PC-3 (cell line): ENCODE measurements at regions not wholly inside any gene's neighbourhood (a gene's known extent, or its start where the extent isn't known, plus 50 kb on each side); places are given as distances from the start of the nearest gene placed in this dataset.
"Not testable (repeated sequence)": the region's sequence is repeated elsewhere in the genome, so short reads cannot be mapped to it uniquely, and the experiment has no call there.

Source experiments
- ATAC-seq: fragments of 200-7000 bp; cut with Tn5 transposase; 2 replicates; pipeline ENCODE4 v1.9.1; 2020; ENCODE audit warnings: mild to moderate bottlenecking, moderate library complexity
- BruUV-seq: library from RNA; stranded (reverse); fragments of 400-500 nt; replicated peaks from 2 replicates; lab custom pipeline; 2021; lab: Mats Ljungman, UMichigan
- CTCF ChIA-PET: fragments of 300-600 bp; sonication (Branson Sonifier 250); formaldehyde crosslinking; loops from one replicate; lab custom pipeline; 2022; ENCODE audit warnings: antibody characterized with exemption; lab: Charles Lee
- POLR2A ChIA-PET: fragments of 300-600 bp; sonication (Branson Sonifier 250); formaldehyde crosslinking; loops from one replicate; lab custom pipeline; 2022; ENCODE audit warnings: antibody characterized with exemption; ENCODE audit not compliant: unreplicated experiment; lab: Charles Lee
- DNase-seq: peaks from one replicate; pipeline ENCODE4 v3.0.0-alpha.2; 2015
- H2AFZ ChIP-seq: fragments of 300-600 bp; sonication (generic); 2 replicates; pipeline ENCODE4 v1.6.0; 2016; ENCODE audit warnings: antibody characterized with exemption, low read length
- H3F3A ChIP-seq: fragments of 300-600 bp; sonication (generic); one replicate; pipeline ENCODE4 v1.6.0; 2017; ENCODE audit warnings: antibody characterized with exemption, low read length, control low read depth, mild to moderate bottlenecking; ENCODE audit not compliant: unreplicated experiment
- H3K27ac ChIP-seq: fragments of 300-600 bp; sonication (generic); 2 replicates; pipeline ENCODE4 v1.5.1; 2016; ENCODE audit warnings: mild to moderate bottlenecking, low read length
- H3K27me3 ChIP-seq: fragments of 300-600 bp; sonication (generic); 2 replicates; pipeline ENCODE4 v1.6.1; 2016; ENCODE audit warnings: low read length, mixed read lengths
- H3K36me3 ChIP-seq: fragments of 300-600 bp; sonication (generic); 2 replicates; pipeline ENCODE4 v1.6.1; 2016; ENCODE audit warnings: low read depth, mixed run types, low read length, mixed read lengths
- H3K4me1 ChIP-seq: fragments of 300-600 bp; sonication (generic); 2 replicates; pipeline ENCODE4 v1.5.1; 2016; ENCODE audit warnings: low read length; ENCODE audit not compliant: insufficient read depth
- H3K4me2 ChIP-seq: fragments of 300-600 bp; sonication (generic); 2 replicates; pipeline ENCODE4 v1.6.0; 2016; ENCODE audit warnings: low read length
- H3K4me3 ChIP-seq: fragments of 300-600 bp; sonication (generic); 2 replicates; pipeline ENCODE4 v1.5.1; 2016; ENCODE audit warnings: mild to moderate bottlenecking, low read length, mixed read lengths
- H3K79me2 ChIP-seq: fragments of 300-600 bp; sonication (generic); 2 replicates; pipeline ENCODE4 v1.6.1; 2017; ENCODE audit warnings: low read length, mixed read lengths
- H3K9ac ChIP-seq: fragments of 300-600 bp; sonication (generic); 2 replicates; pipeline ENCODE4 v1.6.0; 2016; ENCODE audit warnings: mild to moderate bottlenecking, low read length
- H3K9me2 ChIP-seq: fragments of 300-600 bp; sonication (generic); replicated peaks from 2 replicates; pipeline ENCODE4 v1.6.1; 2016; ENCODE audit warnings: mixed run types, low read length, mixed read lengths
- H3K9me3 ChIP-seq: fragments of 300-600 bp; sonication (generic); 2 replicates; pipeline ENCODE4 v1.6.1; 2016; ENCODE audit warnings: low read length, mixed read lengths
- H4K20me1 ChIP-seq: fragments of 300-600 bp; sonication (generic); 2 replicates; pipeline ENCODE4 v1.6.1; 2016; ENCODE audit warnings: low read length, mixed read lengths
- CTCF ChIP-seq: fragments of 300-600 bp; sonication (generic); conservative IDR thresholded peaks from 2 replicates; pipeline ENCODE4 v1.5.1; 2017; ENCODE audit warnings: antibody characterized with exemption, low read depth, mild to moderate bottlenecking, low read length
- EZH2 ChIP-seq: fragments of 300-600 bp; sonication (generic); IDR thresholded peaks from one replicate; pipeline ENCODE4 v1.6.1; 2017; ENCODE audit warnings: antibody characterized with exemption, mild to moderate bottlenecking, low read length; ENCODE audit not compliant: unreplicated experiment
- EZH2phosphoT487 ChIP-seq: fragments of 300-600 bp; sonication (generic); IDR thresholded peaks from 2 replicates; pipeline ENCODE4 v1.6.1; 2018; ENCODE audit warnings: mild to moderate bottlenecking, antibody characterized with exemption, low read length, borderline replicate concordance
- intact Hi-C: fragments of 100-400 bp; cut with micrococcal nuclease; formaldehyde crosslinking; loops from 2 replicates; pipeline ENCODE4 v1.9.0; 2023

- Histone ChIP-seq H4K20me1 (no peaks in the 10 kb centered on the region), H3K27ac (no peak overlapping the region), H3K9ac (no peak overlapping the region), H3K4me3 (no peak overlapping the region), H3K4me2 (no peak overlapping the region), H3K27me3 (peaks cover 29% of the 10 kb centered on the region), H3K4me1 (no peaks in the 10 kb centered on the region), H3K9me2 (no peaks in the 10 kb centered on the region), H2AFZ (no peak overlapping the region), H3K36me3 (no peaks in the 10 kb centered on the region), H3F3A (no peaks in the 10 kb centered on the region), H3K79me2 (no peaks in the 10 kb centered on the region), H3K9me3 (no peaks in the 10 kb centered on the region)
- no TSS peak for BruUV-seq
- DNase-seq (no peak), ATAC-seq (no peak)
- ChIA-PET POLR2A (no interaction called here), CTCF (interaction anchor here (0.7 kb wide), 1 partner anchor 137 kb away, joined by 4 read pairs; no protein-coding TSS in a partner anchor)
- intact Hi-C loops = no loop called here
- no peak for TF ChIP-seq EZH2
Measured at GRCh38 chr1:229018674-229019295, 252.1 kb upstream of the RAB4A start.

GRCh38 chr1:229019663-229020271 lies 251.1 kb upstream of the RAB4A start:
- intact Hi-C loops = no loop called here

GRCh38 chr1:229021034-229021433 lies 249.9 kb upstream of the RAB4A start:
- peaks cover 16% of the 10 kb centered on the region for H3K27me3 ChIP-seq
- H4K20me1 ChIP-seq, DNase-seq, POLR2A ChIA-PET, H3K4me1 ChIP-seq, intact Hi-C loops, CTCF ChIA-PET, H3K79me2 ChIP-seq, H3K9me2 ChIP-seq, H3K9ac ChIP-seq, H2AFZ ChIP-seq, H3K4me2 ChIP-seq, H3K27ac ChIP-seq, H3K4me3 ChIP-seq, BruUV-seq, ATAC-seq, H3K9me3 ChIP-seq, H3F3A ChIP-seq, H3K36me3 ChIP-seq: not testable (repeated sequence)

More at GRCh38 chr1:229019663-229020271, 251.1 kb upstream of the RAB4A start:
- ChIA-PET POLR2A (no interaction called here), CTCF (no interaction called here)
- H3K4me1 ChIP-seq = no peaks in the 10 kb centered on the region; the same call in 1 of the 2 replicates
- no peaks in the 10 kb centered on the region for H3F3A ChIP-seq
- peaks cover 19% of the 10 kb centered on the region for H3K27me3 ChIP-seq
- no peak overlapping the region for H3K27ac ChIP-seq
- no peak overlapping the region for H3K4me2 ChIP-seq
- H3K4me3 ChIP-seq = no peak overlapping the region
- BruUV-seq = no TSS peak
- no peak overlapping the region for H3K9ac ChIP-seq
- no peak for DNase-seq
- no peaks in the 10 kb centered on the region for H3K9me3 ChIP-seq
- ATAC-seq = no peak
- no peak overlapping the region for H2AFZ ChIP-seq
- no peaks in the 10 kb centered on the region for H3K79me2 ChIP-seq
- H3K36me3 ChIP-seq = no peaks in the 10 kb centered on the region
- H4K20me1 ChIP-seq = no peaks in the 10 kb centered on the region
- TF ChIP-seq EZH2phosphoT487 = no peak
- no peak for TF ChIP-seq CTCF
- TF ChIP-seq EZH2 = no peak
- H3K9me2 ChIP-seq = no peaks in the 10 kb centered on the region
